SK-N-MC (cell line): ENCODE measurements at regions not wholly inside any gene's neighbourhood (a gene's known extent, or its start where the extent isn't known, plus 50 kb on each side); places are given as distances from the start of the nearest gene placed in this dataset.
"Not testable (repeated sequence)": the region's sequence is repeated elsewhere in the genome, so short reads cannot be mapped to it uniquely, and the experiment has no call there.

Source experiments
- EZH2 ChIP-seq: fragments of 200-600 bp; sonication (generic); IDR thresholded peaks from one replicate; pipeline ENCODE4 v1.6.1; 2017; ENCODE audit warnings: antibody characterized with exemption
- FOXP2 ChIP-seq: optimal IDR thresholded peaks from 2 replicates; pipeline ENCODE3; 2011; ENCODE audit warnings: mild to moderate bottlenecking, moderate library complexity; ENCODE audit not compliant: insufficient read depth; ENCODE audit errors: extremely low read length, control extremely low read depth
- POLR2AphosphoS5 ChIP-seq: IDR thresholded peaks from 2 replicates; pipeline ENCODE4 v1.6.1; 2012; ENCODE audit warnings: mild to moderate bottlenecking, low read depth, low read length, borderline replicate concordance

- not testable (repeated sequence) for TF ChIP-seq EZH2, FOXP2, POLR2AphosphoS5
Measured at GRCh38 chr13:23127540-23127939, 53.2 kb upstream of the SGCG start.
